Esophagus squamous epithelium (tissue), 5 donors: ENCODE measurements at regions not wholly inside any gene's neighbourhood (a gene's known extent, or its start where the extent isn't known, plus 50 kb on each side); places are given as distances from the start of the nearest gene placed in this dataset.
A peak's percentile ranks its signal among the peaks of the same experiment; 100 is the strongest.

Experiments used
- DNase-seq: peaks from one replicate; lab custom pipeline; 2025; lab: John Stamatoyannopoulos, UW
- H3K27ac ChIP-seq, 4 donors: fragments of 200-600 bp; sonication (generic); one replicate each; pipeline ENCODE4 v1.5.1; 2016 to 2019; ENCODE audit warnings: mild to moderate bottlenecking in 1 of 4
- H3K27me3 ChIP-seq, 4 donors: fragments of 200-600 bp; sonication (generic); 1 replicate in 3 of 4; 2 replicates in 1 of 4; pipeline versions ENCODE4 v1.5.1 to v1.6.0; 2017 to 2021; ENCODE audit warnings: antibody characterized with exemption in 1 of 4
- H3K36me3 ChIP-seq, 3 donors: fragments of 200-600 bp; sonication (generic); one replicate each; pipeline ENCODE4 v1.5.1; 2016 to 2019
- H3K4me1 ChIP-seq, 3 donors: fragments of 200-600 bp; sonication (generic); one replicate each; pipeline ENCODE4 v1.5.1; 2017 to 2019
- H3K4me3 ChIP-seq, 4 donors: fragments of 200-600 bp; sonication (generic); 1 replicate in 3 of 4; 2 replicates in 1 of 4; pipeline ENCODE4 v1.5.1; 2016 to 2019; ENCODE audit warnings: mild to moderate bottlenecking in 2 of 4, moderate library complexity in 1 of 4
- H3K9me3 ChIP-seq, 3 donors: fragments of 200-600 bp; sonication (generic); one replicate each; pipeline ENCODE4 v1.5.1; 2016 to 2019
- POLR2A ChIP-seq, 4 donors: fragments of 450-650 bp; IDR thresholded peaks; one replicate each; pipeline ENCODE4 v1.6.1; 2017; ENCODE audit warnings: antibody characterized with exemption in 4 of 4, mild to moderate bottlenecking in 4 of 4, moderate library complexity in 3 of 4
- WGBS, 2 donors: methylation state at CpG; one replicate each; pipeline ENCODE4 v1.1.5; 2018; 5-methylcytosine and 5-hydroxymethylcytosine counted together
- intact Hi-C: fragments of 100-400 bp; cut with DNase I; formaldehyde crosslinking; loops from one replicate; pipeline ENCODE4 v1.15.0; 2022
- TF ChIP-seq, protein P1 (sequence below), 6 experiments: fragments of 450-650 bp in 4 of 6; fragments of 200-600 bp in 2 of 6; sonication (generic) in 2 of 6; IDR thresholded peaks; one replicate each; pipeline ENCODE4 v1.5.1; 2016 to 2019; ENCODE audit warnings: antibody characterized with exemption in 6 of 6, mild to moderate bottlenecking in 4 of 6, moderate library complexity in 4 of 6
- donor health status: DM: yes; HTN: yes; CAD: no.

DNA sequence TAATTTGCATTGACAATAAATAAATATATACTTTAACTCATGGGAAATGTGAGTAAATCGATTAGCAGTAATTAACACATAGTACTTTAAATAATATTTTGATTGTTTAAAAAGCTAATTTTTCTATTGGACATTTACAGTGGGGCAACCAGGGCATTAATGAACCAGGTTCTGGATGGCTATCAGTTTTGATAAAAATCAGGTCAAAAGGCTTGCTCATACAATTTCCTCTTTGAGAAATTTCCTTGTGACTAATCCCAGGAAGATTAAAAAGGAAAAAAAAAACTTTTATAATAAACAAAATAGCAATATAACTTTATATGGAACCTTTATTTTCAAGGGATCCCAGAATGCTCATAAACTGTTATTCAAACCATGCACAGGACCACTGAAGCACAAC is 497.2 kb upstream of the ZEB2 start:
- DNase-seq = no peak
- 83 to 95% methylated on average over 1 of the region's 1 CpG for WGBS, 2 donors
- no peak for TF ChIP-seq POLR2A (IDR thresholded peaks at IDR 0.05)
- TF ChIP-seq, protein P1, sequence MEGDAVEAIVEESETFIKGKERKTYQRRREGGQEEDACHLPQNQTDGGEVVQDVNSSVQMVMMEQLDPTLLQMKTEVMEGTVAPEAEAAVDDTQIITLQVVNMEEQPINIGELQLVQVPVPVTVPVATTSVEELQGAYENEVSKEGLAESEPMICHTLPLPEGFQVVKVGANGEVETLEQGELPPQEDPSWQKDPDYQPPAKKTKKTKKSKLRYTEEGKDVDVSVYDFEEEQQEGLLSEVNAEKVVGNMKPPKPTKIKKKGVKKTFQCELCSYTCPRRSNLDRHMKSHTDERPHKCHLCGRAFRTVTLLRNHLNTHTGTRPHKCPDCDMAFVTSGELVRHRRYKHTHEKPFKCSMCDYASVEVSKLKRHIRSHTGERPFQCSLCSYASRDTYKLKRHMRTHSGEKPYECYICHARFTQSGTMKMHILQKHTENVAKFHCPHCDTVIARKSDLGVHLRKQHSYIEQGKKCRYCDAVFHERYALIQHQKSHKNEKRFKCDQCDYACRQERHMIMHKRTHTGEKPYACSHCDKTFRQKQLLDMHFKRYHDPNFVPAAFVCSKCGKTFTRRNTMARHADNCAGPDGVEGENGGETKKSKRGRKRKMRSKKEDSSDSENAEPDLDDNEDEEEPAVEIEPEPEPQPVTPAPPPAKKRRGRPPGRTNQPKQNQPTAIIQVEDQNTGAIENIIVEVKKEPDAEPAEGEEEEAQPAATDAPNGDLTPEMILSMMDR (IDR thresholded peaks at IDR 0.05) = no peak
- Histone ChIP-seq H3K4me3 (no peak overlapping the region), H3K27me3 (no peaks in the 10 kb centered on the region), H3K27ac (no peak overlapping the region), H3K4me1 (peaks cover 0 to 9% (median 5%) of the 10 kb centered on the region in 3 donors), H3K9me3 (no peaks in the 10 kb centered on the region), H3K36me3 (no peaks in the 10 kb centered on the region)
- intact Hi-C loops = no loop called here

DNA sequence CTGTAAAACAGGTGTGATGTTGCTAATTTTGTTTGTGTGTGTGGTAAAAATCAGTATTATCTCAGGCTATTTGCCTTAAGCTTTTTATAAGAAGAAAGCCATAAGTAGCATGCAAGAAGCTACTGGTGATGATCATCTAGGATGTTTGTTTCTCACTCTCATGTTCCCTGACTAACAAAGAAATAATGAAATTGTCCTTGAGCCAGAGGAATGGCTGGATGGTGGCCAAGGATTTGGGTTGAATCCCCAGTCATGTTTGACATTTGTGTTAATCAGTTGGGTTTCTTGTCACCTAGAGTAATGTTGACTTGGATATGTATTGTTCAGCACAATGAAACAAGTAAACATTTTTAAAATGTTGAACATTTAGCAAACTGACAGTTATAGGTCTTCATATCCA is 496.8 kb upstream of the ZEB2 start:
- Histone ChIP-seq H3K36me3 (no peaks in the 10 kb centered on the region), H3K4me3 (no peak overlapping the region), H3K9me3 (no peaks in the 10 kb centered on the region), H3K4me1 (peaks cover 0 to 13% (median 5%) of the 10 kb centered on the region in 3 donors), H3K27me3 (no peaks in the 10 kb centered on the region), H3K27ac (no peak overlapping the region)
- no peak for DNase-seq
- TF ChIP-seq POLR2A (IDR thresholded peaks at IDR 0.05) = no peak
- TF ChIP-seq, protein P1 (IDR thresholded peaks at IDR 0.05) = no peak
- intact Hi-C loops = no loop called here

DNA sequence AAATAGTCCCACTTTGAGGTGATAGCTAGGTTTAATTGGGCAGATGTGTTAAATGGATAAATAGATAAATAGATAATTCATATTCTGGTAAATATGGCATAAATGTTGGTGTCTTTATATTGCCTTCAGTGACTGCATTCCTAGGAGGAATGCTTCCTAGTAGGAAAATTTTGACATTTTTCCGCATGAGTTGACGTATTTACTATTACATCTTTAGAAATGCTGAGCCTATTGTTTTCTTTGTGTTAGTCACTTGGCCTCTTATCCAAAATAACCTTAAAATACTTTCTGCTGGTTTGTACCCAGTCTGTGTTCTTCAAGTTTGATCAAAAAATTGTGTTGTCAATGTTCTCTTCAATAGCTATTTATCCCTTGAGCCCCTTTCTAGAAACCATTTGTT is 495.6 kb upstream of the ZEB2 start:
- Histone ChIP-seq H3K36me3 (no peaks in the 10 kb centered on the region), H3K27ac (no peak overlapping the region), H3K27me3 (peaks cover 0 to 1% (median 0%) of the 10 kb centered on the region in 4 donors), H3K4me3 (no peak overlapping the region), H3K9me3 (no peaks in the 10 kb centered on the region), H3K4me1 (peaks cover 0 to 16% (median 5%) of the 10 kb centered on the region in 3 donors)
- WGBS, 2 donors = 76 to 80% methylated on average over 2 of the region's 2 CpGs
- DNase-seq = no peak
- TF ChIP-seq, protein P1 (IDR thresholded peaks at IDR 0.05) = no peak
- TF ChIP-seq POLR2A (IDR thresholded peaks at IDR 0.05) = no peak
- intact Hi-C loops = no loop called here

DNA sequence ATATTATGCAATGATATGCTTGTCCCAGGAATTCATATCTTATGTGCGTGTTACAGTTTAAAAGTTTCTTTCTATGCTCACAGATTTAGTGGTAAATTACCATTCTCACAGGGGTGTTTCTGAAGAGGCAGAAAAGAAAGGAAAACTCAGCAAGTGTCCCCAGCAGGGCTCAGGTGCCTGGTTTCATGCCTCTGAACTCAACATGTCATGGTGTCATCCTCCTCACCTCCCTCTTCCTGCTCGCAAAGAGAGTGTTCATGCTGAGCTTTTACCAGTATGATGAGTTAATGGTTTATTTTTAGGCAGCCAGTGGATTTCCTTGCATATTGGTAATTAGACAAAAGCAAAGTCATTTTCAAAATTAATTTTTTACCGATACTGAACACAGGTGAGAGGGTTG is 492.9 kb upstream of the ZEB2 start:
- TF ChIP-seq, protein P1 (IDR thresholded peaks at IDR 0.05) = no peak
- TF ChIP-seq POLR2A (IDR thresholded peaks at IDR 0.05) = no peak
- Histone ChIP-seq H3K27ac (no peak overlapping the region), H3K27me3 (peaks cover 0 to 6% (median 0%) of the 10 kb centered on the region in 4 donors), H3K4me3 (no peak overlapping the region), H3K36me3 (no peaks in the 10 kb centered on the region), H3K4me1 (peaks cover 0 to 16% (median 5%) of the 10 kb centered on the region in 3 donors), H3K9me3 (no peaks in the 10 kb centered on the region)
- intact Hi-C loops = no loop called here
- no peak for DNase-seq
- 80 to 93% methylated on average over 3 of the region's 3 CpGs for WGBS, 2 donors

DNA sequence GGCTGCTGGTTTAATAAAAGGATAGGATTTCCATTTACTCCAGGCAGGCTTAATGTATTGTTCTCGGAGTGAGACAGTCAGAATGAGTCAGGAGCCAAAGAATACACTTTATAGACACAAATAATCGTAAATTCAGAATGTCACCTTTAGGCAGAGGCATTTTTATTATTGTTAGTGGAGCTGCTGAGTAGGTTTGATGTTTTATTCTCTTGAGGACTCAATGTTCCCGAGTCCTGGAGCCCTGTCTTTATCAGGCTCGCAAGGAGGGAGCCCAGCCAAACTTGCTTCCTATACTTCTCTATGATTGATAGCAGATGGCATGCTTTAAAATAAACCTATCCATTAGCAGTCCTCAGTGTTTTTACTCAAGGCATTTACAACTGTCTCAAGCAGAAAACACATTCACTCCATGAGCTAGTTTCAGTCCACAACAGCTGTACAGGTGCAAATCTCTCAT is 492.3 kb upstream of the ZEB2 start:
- no peak for TF ChIP-seq POLR2A (IDR thresholded peaks at IDR 0.05)
- TF ChIP-seq, protein P1 (IDR thresholded peaks at IDR 0.05) = no peak
- Histone ChIP-seq H3K27me3 (peaks cover 0 to 6% (median 0%) of the 10 kb centered on the region in 4 donors), H3K36me3 (no peaks in the 10 kb centered on the region), H3K4me3 (no peak overlapping the region), H3K4me1 (peaks cover 0 to 16% (median 5%) of the 10 kb centered on the region in 3 donors), H3K9me3 (no peaks in the 10 kb centered on the region), H3K27ac (peak overlapping the region in 1 of 4 donors; percentile 10)
- WGBS, 2 donors = 33 to 34% methylated on average over 4 of the region's 4 CpGs
- no peak for DNase-seq
- intact Hi-C loops = no loop called here
